K562 (cell line): ENCODE measurements at regions not wholly inside any gene's neighbourhood (a gene's known extent, or its start where the extent isn't known, plus 50 kb on each side); places are given as distances from the start of the nearest gene placed in this dataset.

Source experiments
- ATAC-seq: fragments of 200-7000 bp; cut with Tn5 transposase; 3 replicates; pipeline ENCODE4 v1.9.1; 2020; ENCODE audit warnings: moderate library complexity
- BruUV-seq: library from RNA; stranded (reverse); fragments of 400-500 nt; replicated peaks from 2 replicates; lab custom pipeline; 2021; lab: Mats Ljungman, UMichigan
- CTCF ChIA-PET: fragments of 300-600 bp; formaldehyde crosslinking; extraction: SDS; loops from one replicate; lab custom pipeline; 2021; ENCODE audit warnings: low intra/inter-chr PET ratio; lab: Yijun Ruan, JAX
- POLR2A ChIA-PET: fragments of 300-600, 350-650 bp; sonication (Branson Sonifier 250); formaldehyde crosslinking; extraction: SDS; loops from one replicate; lab custom pipeline; 2021; ENCODE audit warnings: antibody characterized with exemption, inconsistent platforms; lab: Yijun Ruan, JAX
- DNase-seq, 4 experiments: peaks; one replicate each; pipeline versions ENCODE4 v3.0.0 to v3.0.0-alpha.2; 2011 to 2018; ENCODE audit warnings: low spot score in 3 of 4, mixed read lengths in 3 of 4; ENCODE audit errors: extremely low read depth in 1 of 4
- FAIRE-seq: peaks from 2 replicates; lab custom pipeline; 2011; peaks lifted over from hg19 to GRCh38; lab: Jason Lieb, UNC
- H2AFZ ChIP-seq: 2 replicates; pipeline ENCODE4 v1.6.0; 2011; ENCODE audit warnings: low read depth, low read length, control low read depth, inconsistent platforms
- H3K27ac ChIP-seq: fragments of 200-600 bp; 3 replicates; pipeline ENCODE4 v1.8.0; 2011; ENCODE audit warnings: low read depth, mild to moderate bottlenecking, control low read depth, inconsistent platforms, low read length, moderate library complexity, mixed read lengths; ENCODE audit errors: extremely low read depth
- H3K27me3 ChIP-seq, 2 experiments: fragments of 300-600 bp in 1 of 2; 2 replicates in 1 of 2; 3 replicates in 1 of 2; pipeline versions ENCODE4 v1.6.0 to v1.8.0; 2011; ENCODE audit warnings: inconsistent platforms in 2 of 2, low read length in 2 of 2, mild to moderate bottlenecking in 1 of 2, mixed read lengths in 1 of 2, moderate library complexity in 1 of 2; ENCODE audit not compliant: control insufficient read depth in 2 of 2, insufficient read depth in 2 of 2
- H3K36me3 ChIP-seq: fragments of 300-600 bp; 3 replicates; pipeline ENCODE4 v1.8.0; 2011; ENCODE audit warnings: mild to moderate bottlenecking, low read length, inconsistent platforms; ENCODE audit not compliant: control insufficient read depth, insufficient read depth
- H3K4me1 ChIP-seq, 2 experiments: fragments of 200-600 bp in 1 of 2; replicated peaks in 1 of 2; 2 replicates in 1 of 2; 3 replicates in 1 of 2; pipeline versions ENCODE4 v1.5.1 to v1.8.0; 2011; ENCODE audit warnings: inconsistent platforms in 2 of 2, low read length in 2 of 2, mild to moderate bottlenecking in 1 of 2, mixed read lengths in 1 of 2, moderate library complexity in 1 of 2; ENCODE audit not compliant: control insufficient read depth in 2 of 2, insufficient read depth in 2 of 2
- H3K4me2 ChIP-seq: 2 replicates; pipeline ENCODE4 v1.6.1; 2011; ENCODE audit warnings: low read length, control low read depth, inconsistent platforms, mixed read lengths; ENCODE audit not compliant: insufficient read depth
- H3K4me3 ChIP-seq: fragments of 200-600 bp; sonication (generic), shearing (Covaris generic); 2 replicates; pipeline ENCODE4 v1.5.1; 2016; ENCODE audit warnings: control low read depth, inconsistent platforms
- H3K79me2 ChIP-seq: fragments of 200-600 bp; 3 replicates; pipeline ENCODE4 v1.8.0; 2011; ENCODE audit warnings: low read length, inconsistent platforms; ENCODE audit not compliant: control insufficient read depth, insufficient read depth
- H3K9ac ChIP-seq, 2 experiments: 2 replicates each; pipeline versions ENCODE4 v1.6.0 to v1.6.1; 2011; ENCODE audit warnings: low read depth in 2 of 2, low read length in 2 of 2, control low read depth in 1 of 2, inconsistent platforms in 1 of 2, mild to moderate bottlenecking in 1 of 2, mixed read lengths in 1 of 2; ENCODE audit not compliant: insufficient read depth in 1 of 2
- H3K9me1 ChIP-seq: one replicate; pipeline ENCODE4 v1.6.0; 2011; ENCODE audit warnings: inconsistent platforms, mild to moderate bottlenecking, low read length, moderate library complexity; ENCODE audit not compliant: control insufficient read depth, insufficient read depth
- H3K9me3 ChIP-seq: replicated peaks from 2 replicates; pipeline ENCODE4 v1.5.1; 2011; ENCODE audit warnings: low read depth, low read length, inconsistent platforms; ENCODE audit not compliant: control insufficient read depth, insufficient read depth
- H4K20me1 ChIP-seq: replicated peaks from 2 replicates; pipeline ENCODE4 v1.6.1; 2011; ENCODE audit warnings: low read length, inconsistent platforms, mixed read lengths; ENCODE audit not compliant: control insufficient read depth, insufficient read depth
- NFIC ChIP-seq: fragments of 450-650 bp; IDR thresholded peaks from 2 replicates; pipeline ENCODE4 v1.6.1; 2017; ENCODE audit warnings: mild to moderate bottlenecking, inconsistent platforms
- RNF2 ChIP-seq: sonication (generic); IDR thresholded peaks from 2 replicates; pipeline ENCODE4 v1.6.1; 2016
- ZNF217 ChIP-seq: sonication (generic); formaldehyde crosslinking; IDR thresholded peaks from 2 replicates; pipeline ENCODE4 v1.8.0; 2022; ENCODE audit warnings: mild to moderate bottlenecking, missing genetic modification reagents
- ZNF316 ChIP-seq: fragments of 450-650 bp; IDR thresholded peaks from 2 replicates; pipeline ENCODE4 v1.6.1; 2016
- WGBS: fragments of 100-300 bp; shearing (Covaris generic); methylation state at CpG from one replicate; pipeline ENCODE4 v1.1.6; 2016; ENCODE audit warnings: low coverage, mixed read lengths; ENCODE audit not compliant: insufficient coverage; ENCODE audit errors: missing lambda C conversion rate; 5-methylcytosine and 5-hydroxymethylcytosine counted together
- in situ Hi-C: fragments of 300-500 bp; cut with MboI; formaldehyde crosslinking; loops from 4 replicates; pipeline ENCODE4 v1.15.0; 2018; ENCODE audit warnings: inconsistent platforms, mixed read lengths
- intact Hi-C: fragments of 100-400 bp; cut with micrococcal nuclease; formaldehyde crosslinking; loops from 2 replicates; pipeline ENCODE4 v1.14.2; 2022

DNA sequence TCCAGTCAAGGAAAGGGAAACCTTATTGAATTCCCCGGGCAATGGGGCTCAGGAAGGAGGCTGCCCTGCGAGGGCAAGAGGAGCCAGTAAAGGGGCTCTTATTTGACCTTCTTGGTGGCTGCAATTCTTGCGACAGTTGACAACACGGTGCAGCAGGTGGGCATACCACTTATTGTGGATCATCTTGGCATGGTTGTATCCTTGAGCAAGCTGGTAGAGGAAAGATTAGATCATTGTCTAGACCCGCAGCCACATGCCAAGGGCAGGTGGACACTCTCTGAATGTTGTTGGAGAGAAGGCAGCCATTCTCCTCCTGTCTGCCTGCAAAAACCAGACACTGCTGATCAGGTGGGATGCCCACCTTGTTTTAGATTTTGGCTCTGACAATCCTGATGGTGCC is 170.2 kb upstream of the CHST9 start:
- Histone ChIP-seq H2AFZ (no peak overlapping the region), H3K4me1 (no peaks in the 10 kb centered on the region), H3K9me1 (no peaks in the 10 kb centered on the region), H3K9ac (no peak overlapping the region), H3K27me3 (no peaks in the 10 kb centered on the region), H3K36me3 (no peaks in the 10 kb centered on the region), H3K9me3 (no peaks in the 10 kb centered on the region; the same call in 1 of the 2 replicates), H4K20me1 (no peaks in the 10 kb centered on the region), H3K4me3 (no peak overlapping the region), H3K27ac (no peak overlapping the region), H3K4me2 (no peak overlapping the region), H3K79me2 (no peaks in the 10 kb centered on the region)
- intact Hi-C loops, result loop anchor here (10.0 kb wide), 1 partner anchor 239 kb away; no protein-coding TSS in a partner anchor
- no TSS peak for BruUV-seq
- TF ChIP-seq ZNF217 (CRISPR knock-in tag) (no peak), RNF2 (no peak)
- 0% methylated on average over 5 of the region's 5 CpGs for WGBS
- DNase-seq, result no peak
- in situ Hi-C loops, result no loop called here
- FAIRE-seq, result no peak
- POLR2A ChIA-PET, result no interaction called here
- CTCF ChIA-PET, result no interaction called here
- no peak for ATAC-seq

DNA sequence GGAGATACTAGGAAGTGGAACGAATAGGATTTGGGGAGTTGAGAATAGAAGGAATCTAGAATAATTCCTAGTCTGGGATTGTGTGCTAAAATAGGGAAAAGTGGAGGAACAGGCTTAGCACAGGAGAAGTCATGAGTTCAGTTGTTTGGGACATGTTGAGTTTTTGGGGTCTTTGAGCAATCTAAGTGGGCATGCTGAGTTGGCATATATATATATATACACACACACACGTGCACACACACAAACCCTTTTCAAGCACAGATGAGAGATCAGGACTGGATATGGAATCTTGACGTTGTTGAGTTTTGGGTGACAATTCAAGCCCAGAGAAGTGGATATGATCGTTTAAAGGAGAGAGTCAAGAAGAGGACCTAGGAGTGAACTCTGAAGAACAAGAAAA is 168.2 kb upstream of the CHST9 start:
- no TSS peak for BruUV-seq
- no peaks in the 10 kb centered on the region for H3K9me1 ChIP-seq
- H3K9ac ChIP-seq, result no peak overlapping the region
- no peak overlapping the region for H3K4me2 ChIP-seq
- DNase-seq (no peak), ATAC-seq (no peak), FAIRE-seq (no peak)
- no peaks in the 10 kb centered on the region for H3K27me3 ChIP-seq
- in situ Hi-C loops (no loop called here), intact Hi-C loops (loop anchor here (10.0 kb wide), 1 partner anchor 242 kb away; no protein-coding TSS in a partner anchor)
- H3K27ac ChIP-seq, result no peak overlapping the region
- no peaks in the 10 kb centered on the region for H4K20me1 ChIP-seq
- ChIA-PET POLR2A (no interaction called here), CTCF (no interaction called here)
- no peaks in the 10 kb centered on the region for H3K36me3 ChIP-seq
- 0% methylated on average over 4 of the region's 4 CpGs for WGBS
- TF ChIP-seq NFIC, result no peak
- peak; percentile 19; the same call in 1 of the 2 replicates for TF ChIP-seq ZNF316
- no peak overlapping the region for H3K4me3 ChIP-seq
- no peaks in the 10 kb centered on the region for H3K4me1 ChIP-seq
- no peaks in the 10 kb centered on the region; the same call in 1 of the 2 replicates for H3K9me3 ChIP-seq
- no peaks in the 10 kb centered on the region for H3K79me2 ChIP-seq
- H2AFZ ChIP-seq, result no peak overlapping the region
